ENCODE measurements at regions not wholly inside any gene's neighbourhood (a gene's known extent, or its start where the extent isn't known, plus 50 kb on each side); places are given as distances from the start of the nearest gene placed in this dataset.

DNA sequence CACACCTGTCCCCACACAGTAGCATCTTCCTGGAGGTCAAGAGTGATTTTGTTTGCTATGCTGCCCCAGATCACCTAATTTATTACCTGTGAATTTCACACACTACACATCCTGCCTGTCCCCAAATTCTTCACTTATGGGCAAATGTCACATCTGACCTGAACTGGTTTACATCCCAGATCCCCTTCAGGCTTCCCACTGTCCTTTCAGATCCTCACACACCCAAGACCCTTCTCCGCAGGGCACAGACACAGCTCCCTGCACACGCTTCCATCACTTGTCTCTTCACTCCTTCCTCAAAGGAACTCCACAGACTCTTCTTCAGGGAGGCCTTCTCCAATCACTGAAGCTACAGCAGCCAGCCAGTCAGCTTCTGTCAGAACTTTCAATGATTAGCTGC, 118.7 kb upstream of the IGLL5 start:
- Histone ChIP-seq H3K9me3 (ENCODE audit: low read depth) (no peaks in the 10 kb centered on the region), H4K20me1 (ENCODE audit: insufficient read depth, poor library complexity, severe bottlenecking) (no peaks in the 10 kb centered on the region), H3K27me3 (no peaks in the 10 kb centered on the region), H3K4me1 (ENCODE audit: insufficient read depth) (no peaks in the 10 kb centered on the region), H3K4me2 (no peak overlapping the region), H3K36me3 (replicated peaks; ENCODE audit: insufficient read depth, low read depth) (no peaks in the 10 kb centered on the region), H2AFZ (no peak overlapping the region), H3K27ac (no peak overlapping the region), H3K4me3 (no peak overlapping the region), H3K9me2 (replicated peaks; ENCODE audit: insufficient read depth) (no peaks in the 10 kb centered on the region), H3K79me2 (no peaks in the 10 kb centered on the region)
- DNase-seq (ENCODE audit: low spot score), result no peak
- TF ChIP-seq EZH2 (IDR thresholded peaks at IDR 0.05; ENCODE audit: borderline replicate concordance) (no peak), EZH2phosphoT487 (IDR thresholded peaks at IDR 0.05; ENCODE audit: low read depth, severe bottlenecking, unreplicated experiment) (no peak), CTCF (IDR thresholded peaks at IDR 0.05; ENCODE audit: poor library complexity) (no peak)
- 85% methylated on average over 2 of the region's 2 CpGs for WGBS (ENCODE audit: low lambda C conversion rate, missing lambda C conversion rate)

- DNase-seq (ENCODE audit: low spot score), result no peak
- WGBS (ENCODE audit: low lambda C conversion rate, missing lambda C conversion rate), result 48% methylated on average over 4 of the region's 4 CpGs
- H3K27ac ChIP-seq, result no peak overlapping the region
These were observed 118.0 kb upstream of the IGLL5 start for GRCh38 chr22:22769434-22770279.

GRCh38 chr22:22770280-22770871, 117.2 kb upstream of the IGLL5 start:
- Histone ChIP-seq H3K79me2 (no peaks in the 10 kb centered on the region), H3K9me3 (ENCODE audit: low read depth) (no peaks in the 10 kb centered on the region), H3K27ac (no peak overlapping the region), H3K4me1 (ENCODE audit: insufficient read depth) (no peaks in the 10 kb centered on the region), H3K27me3 (no peaks in the 10 kb centered on the region), H4K20me1 (ENCODE audit: insufficient read depth, poor library complexity, severe bottlenecking) (no peaks in the 10 kb centered on the region), H3K4me3 (no peak overlapping the region), H3K36me3 (replicated peaks; ENCODE audit: insufficient read depth, low read depth) (no peaks in the 10 kb centered on the region), H3K9me2 (replicated peaks; ENCODE audit: insufficient read depth) (no peaks in the 10 kb centered on the region), H2AFZ (no peak overlapping the region), H3K4me2 (no peak overlapping the region)
- peak; percentile 72 for DNase-seq (ENCODE audit: low spot score)
- no peak for TF ChIP-seq EZH2phosphoT487 (IDR thresholded peaks at IDR 0.05; ENCODE audit: low read depth, severe bottlenecking, unreplicated experiment)
- TF ChIP-seq CTCF (IDR thresholded peaks at IDR 0.05; ENCODE audit: poor library complexity), result peak; percentile 66
- no peak for TF ChIP-seq EZH2 (IDR thresholded peaks at IDR 0.05; ENCODE audit: borderline replicate concordance)
- WGBS (ENCODE audit: low lambda C conversion rate, missing lambda C conversion rate), result 51% methylated on average over 4 of the region's 4 CpGs

More at GRCh38 chr22:22769434-22770279, 118.0 kb upstream of the IGLL5 start:
- H3K79me2 ChIP-seq, result no peaks in the 10 kb centered on the region
- no peak overlapping the region for H3K4me3 ChIP-seq
- H3K4me2 ChIP-seq, result no peak overlapping the region
- no peaks in the 10 kb centered on the region for H3K27me3 ChIP-seq
- H3K9me2 ChIP-seq (replicated peaks; ENCODE audit: insufficient read depth), result no peaks in the 10 kb centered on the region
- no peak overlapping the region for H2AFZ ChIP-seq
- TF ChIP-seq CTCF (IDR thresholded peaks at IDR 0.05; ENCODE audit: poor library complexity), result no peak
- no peak for TF ChIP-seq EZH2 (IDR thresholded peaks at IDR 0.05; ENCODE audit: borderline replicate concordance)
- TF ChIP-seq EZH2phosphoT487 (IDR thresholded peaks at IDR 0.05; ENCODE audit: low read depth, severe bottlenecking, unreplicated experiment), result no peak
- no peaks in the 10 kb centered on the region for H3K9me3 ChIP-seq (ENCODE audit: low read depth)
- H4K20me1 ChIP-seq (ENCODE audit: insufficient read depth, poor library complexity, severe bottlenecking), result no peaks in the 10 kb centered on the region
- H3K36me3 ChIP-seq (replicated peaks; ENCODE audit: insufficient read depth, low read depth), result no peaks in the 10 kb centered on the region
- no peaks in the 10 kb centered on the region for H3K4me1 ChIP-seq (ENCODE audit: insufficient read depth)

Data from hepatocyte (in vitro differentiated cells).